HCT116 (cell line): ENCODE measurements at regions not wholly inside any gene's neighbourhood (a gene's known extent, or its start where the extent isn't known, plus 50 kb on each side); places are given as distances from the start of the nearest gene placed in this dataset.

Experiments
- ATAC-seq: fragments of 200-7000 bp; cut with Tn5 transposase; 2 replicates; pipeline ENCODE4 v1.9.1; 2020; ENCODE audit warnings: mild to moderate bottlenecking, moderate library complexity
- BruUV-seq: library from RNA; stranded (reverse); fragments of 400-500 nt; replicated peaks from 2 replicates; lab custom pipeline; 2021; lab: Mats Ljungman, UMichigan
- CTCF ChIA-PET: fragments of 300-600 bp; sonication (Branson Sonifier 250); formaldehyde crosslinking; loops from one replicate; lab custom pipeline; 2021; ENCODE audit warnings: antibody characterized with exemption; lab: Charles Lee
- POLR2A ChIA-PET: fragments of 300-600, 350-600 bp; sonication (Branson Sonifier 250); formaldehyde crosslinking; loops from one replicate; lab custom pipeline; 2021; ENCODE audit warnings: antibody characterized with exemption; lab: Charles Lee
- RAD21 ChIA-PET, 2 experiments: fragments of 300-600 bp; sonication (Branson Sonifier 250); formaldehyde crosslinking; loops; one replicate each; lab custom pipeline; 2023; ENCODE audit warnings: low total read pairs in 2 of 2; ENCODE audit not compliant: uncharacterized antibody in 2 of 2, unreplicated experiment in 2 of 2, low non-redundant PET in 1 of 2; lab: Charles Lee
- DNase-seq: peaks from one replicate; pipeline ENCODE4 v3.0.0-alpha.2; 2010; ENCODE audit warnings: low read depth, low spot score
- H2AFZ ChIP-seq: fragments of 200-600 bp; shearing (Covaris generic), sonication (generic); 2 replicates; pipeline ENCODE4 v1.6.1; 2017; ENCODE audit warnings: low read depth, mixed run types, mixed read lengths, antibody characterized with exemption, low read length; ENCODE audit not compliant: poor library complexity, severe bottlenecking
- H3K27ac ChIP-seq: 2 replicates; pipeline ENCODE4 v1.5.1; 2012; ENCODE audit warnings: low read depth, low read length
- H3K27me3 ChIP-seq: fragments of 200-600 bp; sonication (generic); 2 replicates; pipeline ENCODE4 v1.6.1; 2016; ENCODE audit warnings: mixed run types, low read length, mixed read lengths; ENCODE audit not compliant: insufficient read depth
- H3K36me3 ChIP-seq, 2 experiments: fragments of 200-500 bp in 1 of 2; fragments of 200-600 bp in 1 of 2; sonication (Bioruptor generic) in 1 of 2; sonication (generic) in 1 of 2; 2 replicates each; pipeline versions ENCODE4 v1.5.1 to v1.6.1; 2014 to 2016; ENCODE audit warnings: low read length in 2 of 2, inconsistent platforms in 1 of 2, mixed read lengths in 1 of 2, mixed run types in 1 of 2; ENCODE audit not compliant: insufficient read depth in 2 of 2, control insufficient read depth in 1 of 2
- H3K4me1 ChIP-seq, 2 experiments: fragments of 200-600 bp in 1 of 2; sonication (generic) in 1 of 2; 2 replicates each; pipeline versions ENCODE4 v1.5.1 to v1.6.1; 2012 to 2017; ENCODE audit warnings: low read length in 2 of 2, inconsistent platforms in 1 of 2, mild to moderate bottlenecking in 1 of 2, mixed read lengths in 1 of 2, mixed run types in 1 of 2, moderate library complexity in 1 of 2; ENCODE audit not compliant: insufficient read depth in 2 of 2, control insufficient read depth in 1 of 2
- H3K4me2 ChIP-seq: fragments of 200-600 bp; sonication (generic); 2 replicates; pipeline ENCODE4 v1.6.1; 2017; ENCODE audit warnings: mixed run types, low read length, mixed read lengths
- H3K4me3 ChIP-seq, 2 experiments: fragments of 200-600 bp in 1 of 2; sonication (generic) in 1 of 2; replicated peaks in 1 of 2; 2 replicates each; pipeline ENCODE4 v1.5.1; 2011 to 2016; ENCODE audit warnings: low read length in 2 of 2, control low read depth in 1 of 2, low read depth in 1 of 2, mild to moderate bottlenecking in 1 of 2, mixed read lengths in 1 of 2, mixed run types in 1 of 2
- H3K79me2 ChIP-seq: fragments of 200-600 bp; sonication (generic); 2 replicates; pipeline ENCODE4 v1.6.1; 2017; ENCODE audit warnings: mild to moderate bottlenecking, mixed run types, low read length, moderate library complexity, mixed read lengths; ENCODE audit not compliant: insufficient read depth
- H3K9ac ChIP-seq: fragments of 200-600 bp; sonication (generic); 2 replicates; pipeline ENCODE4 v1.6.1; 2016; ENCODE audit warnings: low read length, mixed read lengths
- H3K9me2 ChIP-seq: fragments of 200-600 bp; sonication (generic), shearing (Covaris generic); 2 replicates; pipeline ENCODE4 v1.6.1; 2017; ENCODE audit warnings: mixed run types, mild to moderate bottlenecking, moderate library complexity; ENCODE audit not compliant: insufficient read depth
- H3K9me3 ChIP-seq, 2 experiments: fragments of 200-500 bp in 1 of 2; fragments of 200-600 bp in 1 of 2; sonication (Bioruptor generic) in 1 of 2; sonication (generic) in 1 of 2; 2 replicates each; pipeline ENCODE4 v1.6.1; 2014 to 2017; ENCODE audit warnings: low read length in 2 of 2, mixed read lengths in 2 of 2, inconsistent platforms in 1 of 2, low read depth in 1 of 2, mild to moderate bottlenecking in 1 of 2, mixed run types in 1 of 2, moderate library complexity in 1 of 2; ENCODE audit not compliant: control insufficient read depth in 1 of 2, insufficient read depth in 1 of 2
- H4K20me1 ChIP-seq: fragments of 200-600 bp; sonication (generic), shearing (Covaris generic); 2 replicates; pipeline ENCODE4 v1.6.1; 2017; ENCODE audit warnings: mixed run types, mild to moderate bottlenecking, moderate library complexity; ENCODE audit not compliant: insufficient read depth
- CBX3 ChIP-seq: IDR thresholded peaks from 2 replicates; pipeline ENCODE4 v1.6.1; 2012; ENCODE audit warnings: low read depth
- CEBPB ChIP-seq: IDR thresholded peaks from 2 replicates; pipeline ENCODE4 v1.6.1; 2012; ENCODE audit warnings: low read depth
- CTCF ChIP-seq, 3 experiments: fragments of 200-600 bp in 1 of 3; sonication (generic) in 1 of 3; IDR thresholded peaks in 2 of 3; conservative IDR thresholded peaks in 1 of 3; 2 replicates each; pipeline ENCODE4 v1.5.1; 2012 to 2017; ENCODE audit warnings: low read depth in 2 of 3, low read length in 2 of 3, antibody characterized with exemption in 1 of 3, borderline replicate concordance in 1 of 3, control low read depth in 1 of 3, mild to moderate bottlenecking in 1 of 3, mixed read lengths in 1 of 3, mixed run types in 1 of 3, moderate library complexity in 1 of 3; ENCODE audit not compliant: insufficient read depth in 1 of 3
- ELF1 ChIP-seq: IDR thresholded peaks from 2 replicates; pipeline ENCODE4 v1.6.1; 2012; ENCODE audit warnings: low read depth, borderline replicate concordance
- EZH2 ChIP-seq: fragments of 200-600 bp; sonication (generic); IDR thresholded peaks from 2 replicates; pipeline ENCODE4 v1.6.1; 2017; ENCODE audit warnings: antibody characterized with exemption, mixed run types
- FOSL1 ChIP-seq: IDR thresholded peaks from 2 replicates; pipeline ENCODE4 v1.6.1; 2012; ENCODE audit warnings: low read depth
- JUND ChIP-seq: IDR thresholded peaks from 2 replicates; pipeline ENCODE4 v1.6.1; 2012
- MAX ChIP-seq: IDR thresholded peaks from 2 replicates; pipeline ENCODE4 v1.6.1; 2012
- POLR2AphosphoS5 ChIP-seq: IDR thresholded peaks from 2 replicates; pipeline ENCODE4 v1.6.1; 2011; ENCODE audit warnings: mild to moderate bottlenecking, low read depth, low read length, moderate library complexity
- RAD21 ChIP-seq: IDR thresholded peaks from 2 replicates; pipeline ENCODE4 v1.6.1; 2012; ENCODE audit warnings: low read depth, mild to moderate bottlenecking
- REST ChIP-seq: IDR thresholded peaks from 2 replicates; pipeline ENCODE4 v1.6.1; 2012; ENCODE audit warnings: low read depth
- SIN3A ChIP-seq: IDR thresholded peaks from 2 replicates; pipeline ENCODE4 v1.6.1; 2012; ENCODE audit warnings: low read depth
- SP1 ChIP-seq: IDR thresholded peaks from 2 replicates; pipeline ENCODE4 v1.6.1; 2012; ENCODE audit warnings: low read depth
- TCF7L2 ChIP-seq: IDR thresholded peaks from 2 replicates; pipeline ENCODE4 v1.7.0; 2011; ENCODE audit warnings: borderline replicate concordance, inconsistent platforms; ENCODE audit not compliant: insufficient read depth, insufficient read length; ENCODE audit errors: extremely low read depth
- YY1 ChIP-seq: IDR thresholded peaks from 2 replicates; pipeline ENCODE4 v1.6.1; 2011; ENCODE audit warnings: low read length, low read depth, moderate library complexity, mild to moderate bottlenecking; ENCODE audit not compliant: insufficient replicate concordance; ENCODE audit errors: extremely low read depth
- ZFX ChIP-seq: fragments of 450-650 bp; IDR thresholded peaks from 2 replicates; pipeline ENCODE4 v1.6.1; 2017
- ZNF274 ChIP-seq: fragments of 200-500 bp; sonication (Bioruptor generic); IDR thresholded peaks from 2 replicates; pipeline ENCODE4 v1.6.1; 2014; ENCODE audit warnings: mild to moderate bottlenecking, low read depth, low read length, inconsistent platforms
- intact Hi-C: fragments of 100-400 bp; cut with micrococcal nuclease; formaldehyde crosslinking; loops from 2 replicates; pipeline ENCODE4 v1.10.0; 2022
- TF ChIP-seq, protein P1 (sequence below): IDR thresholded peaks from 2 replicates; pipeline ENCODE4 v1.6.1; 2011; ENCODE audit warnings: mild to moderate bottlenecking, low read length, moderate library complexity; ENCODE audit not compliant: insufficient replicate concordance; ENCODE audit errors: extremely low read depth
- TF ChIP-seq, protein P2 (sequence below): IDR thresholded peaks from 2 replicates; pipeline ENCODE4 v1.6.1; 2012

DNA sequence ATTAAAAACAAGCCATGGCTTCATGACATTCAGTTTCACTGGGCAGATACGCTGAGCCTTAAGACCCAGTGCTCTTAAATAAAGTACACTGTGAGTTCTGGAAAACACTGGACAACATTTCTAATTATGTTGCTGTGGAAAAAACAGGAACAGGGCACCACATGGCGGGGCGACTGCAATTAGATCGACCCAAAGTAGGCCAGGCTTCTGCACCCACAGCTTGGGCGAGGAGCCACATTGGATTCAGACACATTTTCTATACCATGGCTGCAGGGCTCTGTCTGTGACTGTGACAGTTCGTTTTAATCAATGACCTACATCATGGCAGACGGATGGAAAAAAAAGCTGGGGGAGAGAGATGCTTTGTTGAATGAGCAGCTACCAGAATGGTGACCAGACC lies 227.2 kb upstream of the HS6ST1 start:
- no peak for ATAC-seq
- CTCF ChIA-PET: no interaction called here
- Histone ChIP-seq H3K27ac (no peak overlapping the region), H2AFZ (no peak overlapping the region)
- TF ChIP-seq TCF7L2: no peak
- TF ChIP-seq POLR2AphosphoS5: no peak
- TF ChIP-seq MAX: no peak
- no peak for TF ChIP-seq CEBPB
- TF ChIP-seq CTCF (IDR thresholded peaks at IDR 0.05 in 2 of 3, conservative IDR thresholded peaks at IDR 0.05 in 1 of 3; ENCODE audit: borderline replicate concordance in 1 of 3, insufficient read depth in 1 of 3, low read depth in 2 of 3, low read length in 2 of 3): no peak
- TF ChIP-seq SIN3A: no peak
- TF ChIP-seq REST: no peak
- TF ChIP-seq CBX3: no peak
- TF ChIP-seq YY1: no peak
- TF ChIP-seq, protein P1, sequence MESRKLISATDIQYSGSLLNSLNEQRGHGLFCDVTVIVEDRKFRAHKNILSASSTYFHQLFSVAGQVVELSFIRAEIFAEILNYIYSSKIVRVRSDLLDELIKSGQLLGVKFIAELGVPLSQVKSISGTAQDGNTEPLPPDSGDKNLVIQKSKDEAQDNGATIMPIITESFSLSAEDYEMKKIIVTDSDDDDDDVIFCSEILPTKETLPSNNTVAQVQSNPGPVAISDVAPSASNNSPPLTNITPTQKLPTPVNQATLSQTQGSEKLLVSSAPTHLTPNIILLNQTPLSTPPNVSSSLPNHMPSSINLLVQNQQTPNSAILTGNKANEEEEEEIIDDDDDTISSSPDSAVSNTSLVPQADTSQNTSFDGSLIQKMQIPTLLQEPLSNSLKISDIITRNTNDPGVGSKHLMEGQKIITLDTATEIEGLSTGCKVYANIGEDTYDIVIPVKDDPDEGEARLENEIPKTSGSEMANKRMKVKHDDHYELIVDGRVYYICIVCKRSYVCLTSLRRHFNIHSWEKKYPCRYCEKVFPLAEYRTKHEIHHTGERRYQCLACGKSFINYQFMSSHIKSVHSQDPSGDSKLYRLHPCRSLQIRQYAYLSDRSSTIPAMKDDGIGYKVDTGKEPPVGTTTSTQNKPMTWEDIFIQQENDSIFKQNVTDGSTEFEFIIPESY: no peak
- no peak for TF ChIP-seq SP1
- TF ChIP-seq ZNF274: no peak
- TF ChIP-seq FOSL1: no peak
- TF ChIP-seq ZFX: no peak
- TF ChIP-seq JUND: no peak
- TF ChIP-seq ELF1: no peak
- TF ChIP-seq, protein P2, sequence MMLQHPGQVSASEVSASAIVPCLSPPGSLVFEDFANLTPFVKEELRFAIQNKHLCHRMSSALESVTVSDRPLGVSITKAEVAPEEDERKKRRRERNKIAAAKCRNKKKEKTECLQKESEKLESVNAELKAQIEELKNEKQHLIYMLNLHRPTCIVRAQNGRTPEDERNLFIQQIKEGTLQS: no peak
- no peak for TF ChIP-seq RAD21
- no peak for TF ChIP-seq EZH2
- TF ChIP-seq, all 23 proteins: peak for 0
- Histone ChIP-seq H3K9me2 (no peaks in the 10 kb centered on the region), H4K20me1 (no peaks in the 10 kb centered on the region), H3K4me1 (no peaks in the 10 kb centered on the region), H3K79me2 (no peaks in the 10 kb centered on the region), H3K27me3 (no peaks in the 10 kb centered on the region), H3K9me3 (no peaks in the 10 kb centered on the region), H3K9ac (no peak overlapping the region), H3K36me3 (no peaks in the 10 kb centered on the region), H3K4me3 (no peak overlapping the region), H3K4me2 (no peak overlapping the region)
- intact Hi-C loops: no loop called here
- BruUV-seq: no TSS peak
- DNase-seq: no peak
- POLR2A ChIA-PET: no interaction called here
- RAD21 ChIA-PET: no interaction called here
